Endothelial cell of umbilical vein (primary cell): ENCODE measurements at regions not wholly inside any gene's neighbourhood (a gene's known extent, or its start where the extent isn't known, plus 50 kb on each side); places are given as distances from the start of the nearest gene placed in this dataset.

Experiments used
- BruUV-seq: library from RNA; stranded (reverse); fragments of 400-500 nt; replicated peaks from 2 replicates; lab custom pipeline; 2021; lab: Mats Ljungman, UMichigan
- CTCF ChIA-PET: fragments of 300-600, 350-600 bp; sonication (Branson Sonifier 250); formaldehyde crosslinking; loops from one replicate; lab custom pipeline; 2021; ENCODE audit warnings: antibody characterized with exemption, inconsistent platforms; lab: Charles Lee
- POLR2A ChIA-PET: fragments of 300-600, 350-600 bp; sonication (Branson Sonifier 250); formaldehyde crosslinking; loops from one replicate; lab custom pipeline; 2021; ENCODE audit warnings: antibody characterized with exemption, inconsistent platforms; lab: Charles Lee
- DNase-seq: peaks from one replicate; pipeline ENCODE4 v3.0.0-alpha.2; 2011; ENCODE audit warnings: low read depth, low spot score
- FAIRE-seq: peaks from 2 replicates; lab custom pipeline; 2011; peaks lifted over from hg19 to GRCh38; lab: Jason Lieb, UNC
- H2AFZ ChIP-seq: 2 replicates; pipeline ENCODE4 v1.6.0; 2012; ENCODE audit warnings: low read depth, low read length, control low read depth, inconsistent platforms
- H3K27ac ChIP-seq: 2 replicates; pipeline ENCODE4 v1.5.1; 2011; ENCODE audit warnings: low read depth, mild to moderate bottlenecking, control low read depth, low read length, moderate library complexity; ENCODE audit not compliant: insufficient read depth
- H3K27me3 ChIP-seq, 2 experiments: 2 replicates each; pipeline versions ENCODE4 v1.6.0 to v1.6.1; 2011; ENCODE audit warnings: low read length in 2 of 2, mixed read lengths in 1 of 2; ENCODE audit not compliant: control insufficient read depth in 2 of 2, insufficient read depth in 2 of 2
- H3K36me3 ChIP-seq, 2 experiments: 2 replicates in 1 of 2; 3 replicates in 1 of 2; pipeline ENCODE4 v1.5.1; 2011; ENCODE audit warnings: low read length in 2 of 2, mild to moderate bottlenecking in 1 of 2, moderate library complexity in 1 of 2; ENCODE audit not compliant: control insufficient read depth in 2 of 2, insufficient read depth in 2 of 2; ENCODE audit errors: extremely low read depth in 1 of 2
- H3K4me1 ChIP-seq: 3 replicates; pipeline ENCODE4 v1.5.1; 2011; ENCODE audit warnings: mild to moderate bottlenecking, low read length; ENCODE audit not compliant: control insufficient read depth, insufficient read depth; ENCODE audit errors: extremely low read depth
- H3K4me2 ChIP-seq: 2 replicates; pipeline ENCODE4 v1.6.1; 2011; ENCODE audit warnings: low read length, control low read depth, mixed read lengths; ENCODE audit not compliant: insufficient read depth
- H3K4me3 ChIP-seq, 3 experiments: fragments of 200-600 bp in 1 of 3; sonication (generic), shearing (Covaris generic) in 1 of 3; replicated peaks in 1 of 3; 2 replicates each; pipeline ENCODE4 v1.5.1; 2011 to 2016; ENCODE audit warnings: control low read depth in 3 of 3, low read length in 3 of 3, mild to moderate bottlenecking in 2 of 3, inconsistent platforms in 1 of 3, low read depth in 1 of 3, moderate library complexity in 1 of 3; ENCODE audit not compliant: insufficient read depth in 1 of 3
- H3K79me2 ChIP-seq: 2 replicates; pipeline ENCODE4 v1.6.0; 2012; ENCODE audit warnings: low read length, inconsistent platforms; ENCODE audit not compliant: control insufficient read depth, insufficient read depth
- H3K9ac ChIP-seq: replicated peaks from 2 replicates; pipeline ENCODE3; 2011; ENCODE audit warnings: low read length, control low read depth; ENCODE audit not compliant: insufficient read depth; ENCODE audit errors: extremely low read depth
- H3K9me1 ChIP-seq: replicated peaks from 3 replicates; pipeline ENCODE4 v1.6.0; 2011; ENCODE audit warnings: mild to moderate bottlenecking, low read length; ENCODE audit not compliant: control insufficient read depth, insufficient read depth; ENCODE audit errors: extremely low read depth
- H3K9me3 ChIP-seq: replicated peaks from 2 replicates; pipeline ENCODE4 v1.5.1; 2012; ENCODE audit warnings: low read length, inconsistent platforms; ENCODE audit not compliant: control insufficient read depth, insufficient read depth
- H4K20me1 ChIP-seq: replicated peaks from 2 replicates; pipeline ENCODE3; 2011; ENCODE audit warnings: mild to moderate bottlenecking, low read length; ENCODE audit not compliant: control insufficient read depth, insufficient read depth; ENCODE audit errors: extremely low read depth
- FOS ChIP-seq: IDR thresholded peaks from 2 replicates; pipeline ENCODE4 v1.6.1; 2011; ENCODE audit warnings: mild to moderate bottlenecking, low read length, moderate library complexity, borderline replicate concordance; ENCODE audit not compliant: insufficient read depth
- GATA2 ChIP-seq: IDR thresholded peaks from 2 replicates; pipeline ENCODE4 v1.7.0; 2011; ENCODE audit warnings: low read depth, mild to moderate bottlenecking, moderate library complexity, mixed read lengths, low read length; ENCODE audit not compliant: insufficient read length, insufficient read depth
- JUN ChIP-seq: IDR thresholded peaks from 2 replicates; pipeline ENCODE4 v1.6.1; 2011; ENCODE audit warnings: borderline replicate concordance, low read depth; ENCODE audit not compliant: insufficient read length, insufficient read depth
- MYC ChIP-seq: IDR thresholded peaks from one replicate; pipeline ENCODE4 v1.6.1; 2011; ENCODE audit warnings: mild to moderate bottlenecking, low read depth, low read length
- POLR2A ChIP-seq: IDR thresholded peaks from 2 replicates; pipeline ENCODE4 v1.6.1; 2012; ENCODE audit warnings: low read depth, mild to moderate bottlenecking, control low read depth, low read length
- dilution Hi-C: fragments of 300-500 bp; cut with MboI; formaldehyde crosslinking; loops from one replicate; pipeline ENCODE4 v1.15.0; 2019; ENCODE audit warnings: low sequenced_read_pairs; ENCODE audit not compliant: extremely low pct_ligation_motif_present
- intact Hi-C: fragments of 100-400 bp; cut with micrococcal nuclease; formaldehyde crosslinking; loops from one replicate; pipeline ENCODE4 v1.10.0; 2022
- TF ChIP-seq, protein P1 (sequence below), 2 donors: IDR thresholded peaks; 1 replicate in 1 of 2; 2 replicates in 1 of 2; pipeline ENCODE4 v1.5.1; 2011; ENCODE audit warnings: low read length in 2 of 2, mild to moderate bottlenecking in 2 of 2, moderate library complexity in 2 of 2, control low read depth in 1 of 2, inconsistent platforms in 1 of 2, low read depth in 1 of 2; ENCODE audit not compliant: insufficient read depth in 1 of 2; ENCODE audit errors: extremely low read depth in 1 of 2
- TF ChIP-seq, protein P2 (sequence below): IDR thresholded peaks from 2 replicates; pipeline ENCODE4 v1.6.1; 2011; ENCODE audit not compliant: insufficient read depth, insufficient read length

DNA sequence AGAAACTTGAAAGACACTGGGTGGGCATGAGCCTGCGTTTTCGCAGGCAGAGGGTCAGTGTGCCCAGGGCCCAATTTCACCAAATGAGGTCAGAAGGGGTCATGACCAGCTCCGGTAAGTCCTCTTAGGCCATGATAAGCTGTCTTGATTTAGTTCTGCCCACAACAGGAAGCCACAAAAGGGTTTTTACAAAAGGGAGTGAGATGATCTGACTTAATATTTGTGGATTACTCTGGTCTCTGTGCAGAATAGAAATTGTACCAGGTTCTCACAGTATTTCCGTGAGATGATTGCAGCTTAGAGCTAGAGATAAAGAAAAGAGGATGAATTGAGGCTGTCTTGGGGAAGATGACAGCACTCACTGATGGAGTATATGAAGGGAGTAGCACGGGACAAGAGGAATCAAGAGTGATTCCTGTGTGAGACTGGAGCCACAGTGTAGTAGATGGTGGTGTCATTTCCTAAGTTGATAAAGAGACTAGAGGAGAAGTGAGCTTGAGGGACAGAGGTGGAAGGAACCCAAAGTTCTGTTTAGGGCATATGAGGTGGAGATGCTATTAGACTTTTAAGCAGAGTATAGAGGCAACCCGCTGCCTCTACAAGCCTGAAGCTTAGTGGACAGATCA lies 288.3 kb upstream of the AMIGO2 start:
- intact Hi-C loops, result no loop called here

More for the DNA sequence above, 288.3 kb upstream of the AMIGO2 start:
- H3K79me2 ChIP-seq, result no peaks in the 10 kb centered on the region
- no peak overlapping the region for H2AFZ ChIP-seq
- DNase-seq (no peak), FAIRE-seq (no peak)
- ChIA-PET CTCF (interaction anchor here (2.9 kb wide), 1 partner anchor 30 kb away, joined by 9 read pairs; no protein-coding TSS in a partner anchor), POLR2A (no interaction called here)
- H3K4me2 ChIP-seq, result no peak overlapping the region
- dilution Hi-C loops, result no loop called here
- H3K27ac ChIP-seq, result no peak overlapping the region
- no peaks in the 10 kb centered on the region for H3K9me3 ChIP-seq
- H3K9ac ChIP-seq, result no peak overlapping the region
- no peak overlapping the region for H3K4me3 ChIP-seq
- H3K36me3 ChIP-seq, result no peaks in the 10 kb centered on the region
- no TSS peak for BruUV-seq
- H3K9me1 ChIP-seq, result no peaks in the 10 kb centered on the region
- H3K4me1 ChIP-seq, result no peaks in the 10 kb centered on the region
- no peak for TF ChIP-seq POLR2A
- no peak for TF ChIP-seq JUN
- TF ChIP-seq, protein P1, sequence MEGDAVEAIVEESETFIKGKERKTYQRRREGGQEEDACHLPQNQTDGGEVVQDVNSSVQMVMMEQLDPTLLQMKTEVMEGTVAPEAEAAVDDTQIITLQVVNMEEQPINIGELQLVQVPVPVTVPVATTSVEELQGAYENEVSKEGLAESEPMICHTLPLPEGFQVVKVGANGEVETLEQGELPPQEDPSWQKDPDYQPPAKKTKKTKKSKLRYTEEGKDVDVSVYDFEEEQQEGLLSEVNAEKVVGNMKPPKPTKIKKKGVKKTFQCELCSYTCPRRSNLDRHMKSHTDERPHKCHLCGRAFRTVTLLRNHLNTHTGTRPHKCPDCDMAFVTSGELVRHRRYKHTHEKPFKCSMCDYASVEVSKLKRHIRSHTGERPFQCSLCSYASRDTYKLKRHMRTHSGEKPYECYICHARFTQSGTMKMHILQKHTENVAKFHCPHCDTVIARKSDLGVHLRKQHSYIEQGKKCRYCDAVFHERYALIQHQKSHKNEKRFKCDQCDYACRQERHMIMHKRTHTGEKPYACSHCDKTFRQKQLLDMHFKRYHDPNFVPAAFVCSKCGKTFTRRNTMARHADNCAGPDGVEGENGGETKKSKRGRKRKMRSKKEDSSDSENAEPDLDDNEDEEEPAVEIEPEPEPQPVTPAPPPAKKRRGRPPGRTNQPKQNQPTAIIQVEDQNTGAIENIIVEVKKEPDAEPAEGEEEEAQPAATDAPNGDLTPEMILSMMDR (IDR thresholded peaks at IDR 0.05; ENCODE audit: extremely low read depth in 1 of 2, insufficient read depth in 1 of 2, low read depth in 1 of 2, low read length in 2 of 2), result no peak
- TF ChIP-seq GATA2, result no peak
- no peak for TF ChIP-seq FOS
- no peak for TF ChIP-seq MYC
- TF ChIP-seq, protein P2, sequence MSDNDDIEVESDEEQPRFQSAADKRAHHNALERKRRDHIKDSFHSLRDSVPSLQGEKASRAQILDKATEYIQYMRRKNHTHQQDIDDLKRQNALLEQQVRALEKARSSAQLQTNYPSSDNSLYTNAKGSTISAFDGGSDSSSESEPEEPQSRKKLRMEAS, result no peak
- H3K27me3 ChIP-seq, result no peaks in the 10 kb centered on the region
- no peaks in the 10 kb centered on the region for H4K20me1 ChIP-seq
